Medulla oblongata (tissue), 1 donor: ENCODE measurements at regions not wholly inside any gene's neighbourhood (a gene's known extent, or its start where the extent isn't known, plus 50 kb on each side); places are given as distances from the start of the nearest gene placed in this dataset.
"Not testable (repeated sequence)": the region's sequence is repeated elsewhere in the genome, so short reads cannot be mapped to it uniquely, and the experiment has no call there.

ENCODE experiments used
- DNase-seq: peaks from one replicate; pipeline ENCODE4 v3.0.0-alpha.2; 2015; ENCODE audit errors: extremely low spot score

- DNase-seq, result no peak
These were observed 106.6 kb upstream of the LRFN2 start for GRCh38 chr6:40693768-40694167.

- no peak for DNase-seq
These were observed 105.2 kb upstream of the LRFN2 start for GRCh38 chr6:40692337-40692736.

GRCh38 chr6:40689185-40689584 lies 102.0 kb upstream of the LRFN2 start:
- DNase-seq, result no peak

- no peak for DNase-seq
These were observed 101.1 kb upstream of the LRFN2 start for GRCh38 chr6:40688214-40688761.

- DNase-seq, result no peak
These were observed 98.7 kb upstream of the LRFN2 start for GRCh38 chr6:40685862-40686261.

- DNase-seq, result no peak
These were observed 94.5 kb upstream of the LRFN2 start for GRCh38 chr6:40681622-40682021.

GRCh38 chr6:40678941-40679340 lies 91.8 kb upstream of the LRFN2 start:
- DNase-seq, result no peak

- no peak for DNase-seq
These were observed 87.0 kb upstream of the LRFN2 start for GRCh38 chr6:40674170-40674569.

- no peak for DNase-seq
These were observed 84.9 kb upstream of the LRFN2 start for GRCh38 chr6:40672087-40672486.

- DNase-seq, result no peak
These were observed 84.5 kb upstream of the LRFN2 start for GRCh38 chr6:40671694-40672050.

GRCh38 chr6:40671001-40671693 lies 84.0 kb upstream of the LRFN2 start:
- DNase-seq, result no peak

- no peak for DNase-seq
These were observed 82.2 kb upstream of the LRFN2 start for GRCh38 chr6:40669343-40669742.

- DNase-seq, result no peak
These were observed 81.0 kb upstream of the LRFN2 start for GRCh38 chr6:40668203-40668602.

- no peak for DNase-seq
These were observed 79.4 kb upstream of the LRFN2 start for GRCh38 chr6:40666530-40666929.

GRCh38 chr6:40661726-40662125 lies 74.6 kb upstream of the LRFN2 start:
- DNase-seq, result no peak

GRCh38 chr6:40656772-40657171 lies 69.6 kb upstream of the LRFN2 start:
- DNase-seq, result not testable (repeated sequence)

GRCh38 chr6:40654828-40655227 lies 67.7 kb upstream of the LRFN2 start:
- no peak for DNase-seq

GRCh38 chr6:40645043-40645442 lies 57.9 kb upstream of the LRFN2 start:
- DNase-seq, result no peak

GRCh38 chr6:40642837-40643236 lies 55.7 kb upstream of the LRFN2 start:
- no peak for DNase-seq

GRCh38 chr6:40642190-40642589 lies 55.0 kb upstream of the LRFN2 start:
- no peak for DNase-seq

- peak; percentile 50 for DNase-seq
These were observed 53.5 kb upstream of the LRFN2 start for GRCh38 chr6:40640599-40641227.
